ENCODE measurements at regions not wholly inside any gene's neighbourhood (a gene's known extent, or its start where the extent isn't known, plus 50 kb on each side); places are given as distances from the start of the nearest gene placed in this dataset.
A peak's percentile ranks its signal among the peaks of the same experiment; 100 is the strongest.
"Not testable (repeated sequence)": the region's sequence is repeated elsewhere in the genome, so short reads cannot be mapped to it uniquely, and the experiment has no call there.

DNA sequence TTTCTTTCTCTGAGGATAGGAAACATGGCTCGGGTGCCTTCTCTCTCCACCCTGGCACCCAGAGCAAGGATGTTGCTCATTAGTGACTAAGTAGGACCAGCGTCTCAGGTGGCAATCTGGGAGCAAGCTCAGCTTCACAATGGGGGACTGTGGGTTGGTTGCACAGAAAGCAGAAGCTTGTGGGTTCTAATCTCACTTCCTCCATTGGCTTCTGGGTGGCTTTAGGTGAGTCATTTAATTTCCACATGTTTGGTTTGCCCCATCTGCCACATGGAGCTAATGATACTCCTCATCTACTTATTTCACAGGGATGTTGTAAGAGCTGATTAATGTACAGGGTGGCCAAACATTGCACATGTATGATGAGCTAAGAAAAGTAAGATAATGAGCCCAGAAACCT, 54.8 kb upstream of the AKIRIN2 start:
- DNase-seq = peak in 4 of 14 donors; percentile 4 to 21 (median 10)

DNA sequence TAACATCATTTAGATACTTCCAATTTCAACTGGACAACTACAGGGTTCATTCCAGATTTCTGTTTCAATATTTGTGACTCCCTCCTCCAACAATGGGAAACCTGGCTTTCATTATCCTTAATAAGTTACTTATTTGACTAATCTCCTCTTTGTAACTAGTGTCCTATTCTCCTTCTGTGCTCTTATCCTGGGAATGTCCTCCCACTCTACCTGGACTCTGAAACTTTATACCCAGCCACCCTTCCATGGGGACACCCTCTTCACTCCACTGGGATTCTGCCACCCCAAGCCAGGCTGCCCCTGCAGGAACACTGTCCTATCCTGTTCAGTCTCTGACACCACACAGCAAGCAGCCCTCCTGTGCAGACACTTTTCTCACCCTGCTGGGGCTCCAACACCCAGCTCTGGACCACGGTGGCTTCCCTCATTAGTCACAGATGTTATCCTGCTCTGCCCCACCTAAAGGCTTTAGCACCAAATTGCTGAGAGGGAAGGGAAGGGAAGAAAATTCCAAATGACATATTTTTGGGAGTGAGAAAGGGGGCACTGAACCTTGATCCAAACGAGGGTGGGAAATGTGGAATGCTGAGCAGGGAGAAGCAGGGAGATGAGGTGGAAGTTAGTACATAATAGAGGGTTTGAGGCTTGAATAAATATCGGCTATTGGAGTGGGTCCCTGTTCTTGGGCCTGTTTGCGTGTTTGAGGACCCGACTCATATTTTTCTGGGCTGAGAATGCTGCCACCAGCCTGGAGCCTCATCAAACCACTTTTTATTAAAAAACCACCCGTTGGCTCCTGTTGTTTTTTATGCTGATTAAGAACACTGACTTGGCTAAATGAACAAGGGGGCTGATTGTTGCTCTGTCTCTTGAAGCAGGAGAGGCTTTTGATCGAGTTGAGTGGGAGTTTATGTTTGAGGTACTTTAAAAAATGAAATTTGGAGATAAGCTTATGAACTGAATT, 54.0 kb upstream of the AKIRIN2 start:
- DNase-seq = no peak

DNA sequence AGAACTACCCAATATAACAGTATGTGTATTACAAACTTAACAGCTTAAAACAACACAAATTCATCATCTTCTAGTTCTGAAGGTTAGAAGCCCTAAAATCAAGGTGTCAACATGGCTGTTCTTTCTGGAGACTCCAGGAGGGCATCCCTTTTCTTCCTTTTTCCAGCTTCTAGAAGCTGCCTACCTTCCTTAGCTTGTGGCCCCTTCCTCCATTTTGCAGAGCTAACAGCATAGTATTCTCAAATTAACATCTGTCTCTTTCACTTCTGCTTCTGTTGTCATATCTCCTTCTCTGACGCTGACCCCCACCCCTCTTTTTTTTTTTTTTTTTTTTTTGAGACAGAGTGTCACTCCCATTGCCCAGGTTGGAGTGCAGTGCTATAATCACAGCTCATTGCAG, 52.8 kb upstream of the AKIRIN2 start:
- DNase-seq = no peak

- DNase-seq = no peak
Measured at GRCh38 chr6:87753131-87753685, 51.2 kb upstream of the AKIRIN2 start.

- not testable (repeated sequence) for DNase-seq
Measured at GRCh38 chr6:87752503-87752902, 50.5 kb upstream of the AKIRIN2 start.

Measured in C1 segment of cervical spinal cord (tissue), 14 donors.